ENCODE measurements at regions not wholly inside any gene's neighbourhood (a gene's known extent, or its start where the extent isn't known, plus 50 kb on each side); places are given as distances from the start of the nearest gene placed in this dataset.

DNA sequence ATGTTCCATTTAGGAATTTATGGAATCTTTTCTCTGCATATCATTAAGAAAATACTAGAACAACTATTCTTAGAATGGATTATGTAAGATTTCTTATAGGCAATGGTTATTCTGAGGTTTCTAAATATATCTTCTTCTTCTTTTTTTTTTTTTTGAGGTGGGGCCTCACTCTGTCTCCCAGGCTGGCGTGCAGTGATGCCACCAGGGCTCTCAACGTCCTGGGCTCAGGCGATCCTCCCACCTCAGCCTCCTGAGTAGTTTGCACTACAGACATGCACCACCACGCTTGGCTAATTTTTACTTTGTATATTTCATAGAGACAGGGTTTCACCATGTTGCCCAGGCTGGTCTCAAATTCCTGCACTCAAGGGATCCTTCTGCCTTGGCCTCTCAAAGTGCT, 137.2 kb downstream of the SREK1 start:
- TF ChIP-seq, protein P1, sequence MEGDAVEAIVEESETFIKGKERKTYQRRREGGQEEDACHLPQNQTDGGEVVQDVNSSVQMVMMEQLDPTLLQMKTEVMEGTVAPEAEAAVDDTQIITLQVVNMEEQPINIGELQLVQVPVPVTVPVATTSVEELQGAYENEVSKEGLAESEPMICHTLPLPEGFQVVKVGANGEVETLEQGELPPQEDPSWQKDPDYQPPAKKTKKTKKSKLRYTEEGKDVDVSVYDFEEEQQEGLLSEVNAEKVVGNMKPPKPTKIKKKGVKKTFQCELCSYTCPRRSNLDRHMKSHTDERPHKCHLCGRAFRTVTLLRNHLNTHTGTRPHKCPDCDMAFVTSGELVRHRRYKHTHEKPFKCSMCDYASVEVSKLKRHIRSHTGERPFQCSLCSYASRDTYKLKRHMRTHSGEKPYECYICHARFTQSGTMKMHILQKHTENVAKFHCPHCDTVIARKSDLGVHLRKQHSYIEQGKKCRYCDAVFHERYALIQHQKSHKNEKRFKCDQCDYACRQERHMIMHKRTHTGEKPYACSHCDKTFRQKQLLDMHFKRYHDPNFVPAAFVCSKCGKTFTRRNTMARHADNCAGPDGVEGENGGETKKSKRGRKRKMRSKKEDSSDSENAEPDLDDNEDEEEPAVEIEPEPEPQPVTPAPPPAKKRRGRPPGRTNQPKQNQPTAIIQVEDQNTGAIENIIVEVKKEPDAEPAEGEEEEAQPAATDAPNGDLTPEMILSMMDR (IDR thresholded peaks at IDR 0.05): no peak
- TF ChIP-seq EP300 (IDR thresholded peaks at IDR 0.05): no peak
- TF ChIP-seq POLR2AphosphoS5 (IDR thresholded peaks at IDR 0.05): no peak

Data from stomach (tissue), 4 donors.